Right renal pelvis (tissue), 4 donors: ENCODE measurements at regions not wholly inside any gene's neighbourhood (a gene's known extent, or its start where the extent isn't known, plus 50 kb on each side); places are given as distances from the start of the nearest gene placed in this dataset.
A peak's percentile ranks its signal among the peaks of the same experiment; 100 is the strongest.

Experiments used
- DNase-seq, 4 donors: peaks; one replicate each; pipeline ENCODE4 v3.0.0-alpha.2; 2013; ENCODE audit warnings: low read depth in 4 of 4, low spot score in 3 of 4, missing footprints in 1 of 4

- no peak for DNase-seq
Measured at GRCh38 chr16:86037999-86038925, 139.3 kb downstream of the IRF8 start.

- DNase-seq: no peak
Measured at GRCh38 chr16:86038926-86039310, 140.0 kb downstream of the IRF8 start.

DNA sequence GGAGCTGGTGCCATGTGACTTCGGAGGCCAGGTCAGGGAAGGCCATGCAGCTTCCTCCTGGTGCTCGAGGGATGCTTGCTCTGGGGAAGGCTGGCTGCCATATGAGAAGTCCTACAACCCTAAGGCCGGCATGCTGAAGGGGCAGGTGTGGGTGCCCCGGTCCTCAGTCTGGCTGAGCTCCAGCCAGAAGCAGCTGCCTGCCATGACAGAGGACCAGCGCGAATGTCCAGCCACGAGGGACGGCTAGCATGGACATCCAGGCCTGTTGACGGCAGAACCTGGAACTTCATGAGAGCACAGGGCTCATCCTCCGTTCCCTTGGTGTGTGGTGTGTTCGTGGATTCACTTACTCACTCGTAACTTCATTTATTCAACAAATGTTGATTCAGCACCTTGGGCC lies 140.6 kb downstream of the IRF8 start:
- DNase-seq: no peak

DNA sequence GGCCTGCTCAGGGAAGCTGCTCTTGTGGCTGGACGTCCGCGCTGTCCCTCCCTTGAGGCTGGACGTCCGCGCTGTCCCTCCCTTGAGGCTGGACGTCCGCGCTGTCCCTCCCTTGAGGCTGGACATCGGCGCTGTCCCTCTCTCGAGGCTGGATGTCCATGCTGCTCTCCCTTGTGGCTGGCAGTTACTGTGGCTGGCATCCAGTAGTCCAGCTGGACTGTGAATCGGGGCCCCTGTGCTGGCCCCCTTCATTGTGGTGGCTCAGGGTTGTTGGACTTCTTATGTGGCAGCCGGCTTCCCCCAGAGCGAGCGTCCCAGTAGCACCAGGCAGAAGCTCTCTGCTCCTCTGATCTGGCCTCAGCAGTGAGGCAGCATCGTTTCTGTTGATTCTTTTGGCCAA lies 141.5 kb downstream of the IRF8 start:
- DNase-seq: no peak

- no peak for DNase-seq
Measured at GRCh38 chr16:86041215-86041614, 142.3 kb downstream of the IRF8 start.

- DNase-seq: no peak
Measured at GRCh38 chr16:86041807-86042206, 142.8 kb downstream of the IRF8 start.

GRCh38 chr16:86042393-86042792 lies 143.4 kb downstream of the IRF8 start:
- no peak for DNase-seq

- DNase-seq: no peak
Measured at GRCh38 chr16:86042996-86043725, 144.2 kb downstream of the IRF8 start.

DNA sequence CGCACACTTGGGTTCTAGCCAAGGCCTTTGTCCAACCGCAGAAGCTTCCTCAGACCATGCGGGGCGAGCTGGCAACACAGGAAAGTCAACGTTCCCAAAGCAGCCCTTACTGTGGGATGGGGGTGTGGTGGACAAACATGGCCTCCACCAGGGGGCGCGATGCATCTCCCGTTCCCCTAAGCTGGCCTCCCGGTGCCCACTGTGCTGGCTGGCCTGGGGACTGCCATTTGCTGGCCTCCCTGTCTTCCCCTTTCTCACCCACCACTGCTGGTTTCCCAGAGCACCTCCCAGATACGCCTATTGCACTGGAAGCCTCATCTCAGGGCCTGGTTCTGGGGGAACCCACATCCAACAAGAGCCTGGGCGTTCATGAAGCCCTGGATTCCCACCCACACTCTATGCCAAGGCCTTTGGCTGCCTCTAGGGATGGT lies 145.3 kb downstream of the IRF8 start:
- no peak for DNase-seq

GRCh38 chr16:86044881-86045590 lies 146.1 kb downstream of the IRF8 start:
- DNase-seq: no peak

DNA sequence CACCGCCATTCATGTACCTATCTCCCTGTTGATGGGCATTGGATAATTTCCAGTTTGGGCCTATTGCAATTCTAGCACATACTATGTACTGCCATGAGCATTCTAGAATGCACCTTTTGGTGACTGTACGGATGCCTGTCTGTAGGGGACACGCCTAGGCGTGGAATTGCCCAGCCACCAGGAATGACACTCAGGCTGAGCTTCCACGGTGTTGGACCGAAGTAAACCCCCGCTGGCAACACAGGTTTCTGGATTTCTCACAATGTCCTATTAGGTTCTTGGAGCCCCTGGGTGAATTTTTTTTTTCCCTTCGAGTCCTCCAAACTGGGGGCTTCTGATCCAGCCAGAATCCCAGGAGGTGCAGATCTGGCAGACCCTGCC lies 146.6 kb downstream of the IRF8 start:
- no peak for DNase-seq

DNA sequence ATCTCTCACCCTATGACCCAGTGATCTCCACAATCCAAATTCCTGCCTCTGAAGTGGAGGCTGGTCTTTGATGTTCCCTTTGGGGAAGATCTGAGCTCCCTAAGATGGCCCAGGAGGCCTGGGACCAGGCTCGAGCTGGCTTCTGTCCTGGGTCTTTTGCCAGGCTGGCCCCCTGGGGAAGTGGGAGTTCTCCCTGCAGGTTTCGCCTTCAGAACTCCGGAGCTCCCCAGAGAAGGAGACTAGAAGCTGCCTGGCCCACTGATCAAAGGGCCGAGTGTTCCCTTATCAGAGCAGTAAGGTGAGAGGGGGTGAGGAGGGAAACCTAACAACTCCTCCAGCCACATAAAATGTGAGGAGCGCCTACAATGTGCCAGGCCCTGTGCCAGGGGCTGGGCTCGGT lies 147.1 kb downstream of the IRF8 start:
- DNase-seq: no peak

GRCh38 chr16:86046667-86047270 lies 147.8 kb downstream of the IRF8 start:
- no peak for DNase-seq

GRCh38 chr16:86048221-86048620 lies 149.3 kb downstream of the IRF8 start:
- no peak for DNase-seq

- no peak for DNase-seq
Measured at GRCh38 chr16:86048882-86049585, 150.1 kb downstream of the IRF8 start.

- no peak for DNase-seq
Measured at GRCh38 chr16:86049641-86050040, 150.7 kb downstream of the IRF8 start.

DNA sequence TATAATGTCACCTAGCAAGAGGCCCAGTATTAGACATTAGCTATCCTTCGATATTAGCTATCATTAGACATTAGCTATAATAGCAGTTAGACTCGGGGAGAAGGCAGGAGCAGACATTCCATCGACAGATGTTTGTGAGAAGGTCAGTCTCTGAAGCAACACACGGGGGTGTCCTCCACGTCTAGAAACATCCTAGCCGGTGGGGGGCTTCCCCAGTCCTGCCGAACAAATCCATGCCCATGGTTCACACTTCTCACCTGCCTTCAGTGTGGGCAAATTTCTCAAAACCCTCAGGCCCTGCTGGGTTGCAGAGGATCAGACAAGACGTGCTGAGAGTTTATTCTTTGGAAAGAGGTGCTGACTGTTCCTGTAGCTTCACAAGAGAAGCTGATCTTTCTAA lies 151.1 kb downstream of the IRF8 start:
- no peak for DNase-seq

DNA sequence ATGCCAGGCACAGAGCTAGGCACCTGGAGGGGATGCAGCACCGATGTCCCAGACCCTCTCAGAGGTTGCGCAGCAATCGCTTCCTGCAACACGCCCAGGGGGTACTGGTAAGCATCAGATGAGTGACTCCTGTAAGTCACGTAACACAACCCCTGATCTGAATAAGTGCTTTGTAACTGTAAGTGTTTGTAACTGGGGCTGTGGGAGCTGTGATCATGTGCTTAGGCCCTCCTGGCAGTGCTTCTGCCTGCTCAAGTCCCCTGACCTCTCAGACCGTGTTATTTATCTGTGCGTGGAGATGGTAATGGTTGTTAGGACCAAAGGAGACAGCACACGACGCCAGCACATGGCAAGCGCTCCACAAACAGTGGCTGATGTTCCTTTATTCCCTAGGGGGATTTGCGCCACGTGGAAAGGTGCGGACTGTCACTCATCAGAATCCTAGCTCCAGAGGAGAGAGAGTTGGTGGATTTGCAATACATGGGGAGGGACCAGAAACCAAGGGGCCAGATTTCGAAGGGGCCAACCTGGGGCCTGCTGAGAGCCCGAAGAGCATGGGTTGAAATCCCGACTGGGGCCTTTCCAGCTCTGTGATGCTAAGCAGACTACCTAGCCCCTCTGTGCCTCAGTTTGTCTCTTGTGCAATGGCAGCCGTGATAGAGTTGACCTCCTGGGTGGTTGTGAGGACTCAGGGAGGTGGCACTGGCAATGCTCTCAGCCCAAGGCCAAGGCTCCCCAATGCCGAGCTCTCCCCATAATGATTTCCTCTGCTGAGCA lies 151.8 kb downstream of the IRF8 start:
- no peak for DNase-seq

DNA sequence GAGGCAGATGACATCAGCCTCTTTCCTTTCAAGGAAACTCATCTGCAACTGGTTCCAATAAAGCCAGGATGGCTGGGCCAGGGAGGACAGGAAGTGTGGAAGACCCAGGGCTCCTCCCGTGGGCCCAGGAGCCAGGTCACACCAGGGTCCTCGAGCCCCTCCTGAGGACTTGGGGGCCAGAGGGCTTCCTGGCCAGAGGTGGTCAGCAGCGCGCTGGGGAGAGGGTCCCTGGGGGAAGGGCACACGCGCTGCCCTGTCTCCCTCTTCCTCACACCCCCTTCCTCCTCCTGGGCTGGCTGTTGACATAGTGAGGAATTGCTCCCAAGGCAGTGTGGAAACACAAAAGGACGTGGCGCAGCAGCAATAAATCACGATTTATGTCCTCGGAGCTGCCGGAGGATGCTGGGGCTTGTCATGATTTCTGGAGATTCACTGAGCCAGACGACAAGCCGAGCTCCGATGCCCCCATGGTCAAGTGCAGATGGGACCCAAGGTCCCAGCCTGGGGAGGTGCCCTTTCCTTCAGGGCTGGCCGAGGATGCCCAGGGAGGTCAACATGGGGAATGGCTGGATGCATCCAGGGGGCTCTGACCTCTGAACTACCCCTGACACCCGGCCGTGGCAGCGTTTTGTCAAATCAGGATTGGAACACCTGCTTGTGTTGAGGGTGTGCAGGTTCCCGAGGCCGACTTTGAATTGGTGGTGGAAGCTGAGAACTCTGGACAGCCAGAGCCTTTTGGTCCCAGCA lies 152.6 kb downstream of the IRF8 start:
- DNase-seq: peak in 2 of 4 donors; percentile 58 to 74
